Peyer's patch (tissue), 4 donors: ENCODE measurements at regions not wholly inside any gene's neighbourhood (a gene's known extent, or its start where the extent isn't known, plus 50 kb on each side); places are given as distances from the start of the nearest gene placed in this dataset.

Experiments
- DNase-seq, 3 donors: peaks; one replicate each; pipeline ENCODE4 v3.0.0-alpha.2; 2017 to 2019
- H3K27ac ChIP-seq, 4 donors: fragments of 200-600 bp; sonication (generic); one replicate each; pipeline ENCODE4 v1.5.1; 2016 to 2019
- H3K27me3 ChIP-seq, 2 donors: fragments of 200-600 bp; sonication (generic); one replicate each; pipeline ENCODE4 v1.5.1; 2019
- H3K36me3 ChIP-seq, 3 donors: fragments of 200-600 bp; sonication (generic); one replicate each; pipeline ENCODE4 v1.5.1; 2016 to 2019
- H3K4me1 ChIP-seq, 4 donors: fragments of 200-600 bp; sonication (generic); one replicate each; pipeline ENCODE4 v1.5.1; 2016 to 2019
- H3K4me3 ChIP-seq, 4 donors: fragments of 200-600 bp; sonication (generic); 1 replicate in 3 of 4; 2 replicates in 1 of 4; pipeline ENCODE4 v1.5.1; 2016 to 2019; ENCODE audit warnings: mild to moderate bottlenecking in 1 of 4
- H3K9me3 ChIP-seq, 4 donors: fragments of 200-600 bp; sonication (generic); one replicate each; pipeline ENCODE4 v1.5.1; 2016 to 2019; ENCODE audit warnings: mild to moderate bottlenecking in 1 of 4
- CTCF ChIP-seq, 6 experiments: fragments of 450-650 bp in 4 of 6; fragments of 200-600 bp in 2 of 6; sonication (generic) in 1 of 6; IDR thresholded peaks; one replicate each; pipeline ENCODE4 v1.5.1; 2017 to 2019; ENCODE audit warnings: antibody characterized with exemption in 6 of 6, mild to moderate bottlenecking in 3 of 6, moderate library complexity in 1 of 6
- POLR2A ChIP-seq, 2 donors: fragments of 450-650 bp; IDR thresholded peaks; one replicate each; pipeline ENCODE4 v1.5.1; 2017; ENCODE audit warnings: antibody characterized with exemption in 2 of 2, mild to moderate bottlenecking in 2 of 2, moderate library complexity in 2 of 2

- Histone ChIP-seq H3K36me3 (no peaks in the 10 kb centered on the region), H3K27ac (no peak overlapping the region), H3K9me3 (no peaks in the 10 kb centered on the region), H3K4me3 (no peak overlapping the region), H3K27me3 (no peaks in the 10 kb centered on the region), H3K4me1 (no peaks in the 10 kb centered on the region)
- TF ChIP-seq POLR2A (IDR thresholded peaks at IDR 0.05) (no peak), CTCF (IDR thresholded peaks at IDR 0.05) (no peak)
- no peak for DNase-seq
Observed at GRCh38 chr6:79764747-79765146, 133.6 kb downstream of the SH3BGRL2 start.

DNA sequence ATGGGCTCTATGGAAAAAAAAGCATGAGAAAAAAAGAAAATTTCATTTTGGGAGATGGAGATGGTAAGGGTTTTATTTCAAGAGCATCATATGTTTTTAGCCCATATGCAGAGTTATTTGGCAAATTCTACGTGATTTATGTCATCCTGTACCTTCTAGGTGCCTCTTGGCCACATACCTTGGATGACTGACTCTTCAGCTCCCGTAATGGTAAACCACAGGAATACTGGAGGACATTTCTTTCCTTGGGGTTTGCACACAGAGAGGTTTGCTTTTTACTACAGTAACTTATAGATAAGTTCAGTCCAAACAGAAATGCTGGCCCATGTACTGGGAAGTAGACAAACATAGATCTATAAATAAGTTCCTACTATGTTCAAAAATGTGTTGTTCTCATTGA, 132.2 kb downstream of the SH3BGRL2 start:
- TF ChIP-seq POLR2A (IDR thresholded peaks at IDR 0.05): no peak
- TF ChIP-seq CTCF (IDR thresholded peaks at IDR 0.05): no peak
- Histone ChIP-seq H3K27me3 (no peaks in the 10 kb centered on the region), H3K36me3 (no peaks in the 10 kb centered on the region), H3K4me1 (no peaks in the 10 kb centered on the region), H3K4me3 (no peak overlapping the region), H3K27ac (no peak overlapping the region), H3K9me3 (no peaks in the 10 kb centered on the region)
- DNase-seq: no peak

DNA sequence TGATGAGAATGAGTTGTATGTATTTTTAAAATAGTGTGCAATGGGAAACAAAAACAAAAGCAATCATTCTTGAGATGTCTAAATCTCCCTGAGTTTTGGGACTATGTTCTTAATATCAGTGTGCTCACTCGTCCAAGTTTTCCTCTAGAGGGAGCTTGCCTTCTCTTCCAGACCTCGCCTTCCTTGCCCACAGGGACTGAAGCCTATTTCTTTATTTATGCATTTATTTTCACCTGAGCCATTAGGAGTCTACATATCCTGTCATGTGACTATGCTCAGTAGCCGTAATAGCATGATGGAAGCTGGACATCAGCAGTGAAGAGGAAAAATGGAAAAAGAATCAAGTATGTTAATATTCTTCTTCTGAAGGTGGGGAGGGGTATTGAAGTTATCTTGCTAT, 131.2 kb downstream of the SH3BGRL2 start:
- Histone ChIP-seq H3K4me3 (no peak overlapping the region), H3K9me3 (no peaks in the 10 kb centered on the region), H3K36me3 (no peaks in the 10 kb centered on the region), H3K4me1 (no peaks in the 10 kb centered on the region), H3K27me3 (no peaks in the 10 kb centered on the region), H3K27ac (no peak overlapping the region)
- DNase-seq: no peak
- TF ChIP-seq CTCF (IDR thresholded peaks at IDR 0.05) (no peak), POLR2A (IDR thresholded peaks at IDR 0.05) (no peak)

DNA sequence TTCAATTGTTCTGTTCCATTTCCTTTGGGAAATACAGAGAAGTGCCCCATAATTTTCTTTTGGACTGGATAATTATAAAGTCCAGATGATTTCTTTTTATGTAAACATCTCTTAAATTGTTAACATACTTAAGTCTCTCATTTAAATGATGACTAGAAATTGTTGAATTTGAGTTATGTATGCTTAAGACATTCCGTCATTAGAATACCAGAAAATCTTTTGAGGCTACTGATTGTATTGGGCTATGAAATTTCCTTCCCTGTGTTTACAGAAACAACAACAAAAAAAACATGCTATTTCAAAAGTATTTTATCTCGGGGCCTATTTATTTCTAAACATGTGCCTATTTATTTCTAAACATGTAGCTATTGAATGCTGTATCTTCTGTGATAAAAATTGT, 125.4 kb downstream of the SH3BGRL2 start:
- Histone ChIP-seq H3K9me3 (no peaks in the 10 kb centered on the region), H3K27ac (no peak overlapping the region), H3K4me3 (no peak overlapping the region), H3K27me3 (no peaks in the 10 kb centered on the region), H3K36me3 (no peaks in the 10 kb centered on the region), H3K4me1 (no peaks in the 10 kb centered on the region)
- no peak for DNase-seq
- TF ChIP-seq CTCF (IDR thresholded peaks at IDR 0.05) (no peak), POLR2A (IDR thresholded peaks at IDR 0.05) (no peak)

GRCh38 chr6:79755967-79756366, 124.8 kb downstream of the SH3BGRL2 start:
- H3K27ac ChIP-seq: no peak overlapping the region
- H3K9me3 ChIP-seq: no peaks in the 10 kb centered on the region
- DNase-seq: no peak
- H3K4me1 ChIP-seq: no peaks in the 10 kb centered on the region
- H3K4me3 ChIP-seq: no peak overlapping the region
- no peak for TF ChIP-seq CTCF (IDR thresholded peaks at IDR 0.05)
- no peak for TF ChIP-seq POLR2A (IDR thresholded peaks at IDR 0.05)
- no peaks in the 10 kb centered on the region for H3K36me3 ChIP-seq
- H3K27me3 ChIP-seq: no peaks in the 10 kb centered on the region
